HEK293 (cell line): ENCODE measurements at regions not wholly inside any gene's neighbourhood (a gene's known extent, or its start where the extent isn't known, plus 50 kb on each side); places are given as distances from the start of the nearest gene placed in this dataset.

ENCODE experiments used
- SP2 ChIP-seq: fragments of 450-650 bp; formaldehyde crosslinking; IDR thresholded peaks from 2 replicates; pipeline ENCODE4 v1.5.1; 2016; ENCODE audit warnings: missing biosample characterization, missing genetic modification characterization
- ZNF221 ChIP-seq: fragments of 450-650 bp; formaldehyde crosslinking; IDR thresholded peaks from 2 replicates; pipeline ENCODE4 v1.5.1; 2017; ENCODE audit warnings: missing biosample characterization, missing genetic modification characterization, borderline replicate concordance
- ZNF558 ChIP-seq: fragments of 450-650 bp; formaldehyde crosslinking; IDR thresholded peaks from 2 replicates; pipeline ENCODE4 v1.5.1; 2016; ENCODE audit warnings: missing biosample characterization, missing genetic modification characterization
- ZNF658 ChIP-seq: fragments of 450-650 bp; formaldehyde crosslinking; IDR thresholded peaks from 2 replicates; pipeline ENCODE4; 2016; ENCODE audit warnings: missing biosample characterization, missing genetic modification characterization
- ZNF768 ChIP-seq: fragments of 450-650 bp; formaldehyde crosslinking; IDR thresholded peaks from 2 replicates; pipeline ENCODE4 v1.5.1; 2018; ENCODE audit warnings: missing biosample characterization, mild to moderate bottlenecking, missing genetic modification characterization
- ZSCAN30 ChIP-seq: fragments of 450-650 bp; IDR thresholded peaks from 2 replicates; pipeline ENCODE4 v1.5.1; 2018; ENCODE audit warnings: missing biosample characterization, mild to moderate bottlenecking, missing genetic modification characterization, moderate library complexity
- TF ChIP-seq, protein P1 (sequence below): fragments of 450-650 bp; formaldehyde crosslinking; IDR thresholded peaks from 2 replicates; pipeline ENCODE4 v1.5.1; 2016; ENCODE audit warnings: missing biosample characterization, missing genetic modification characterization
- TF ChIP-seq, protein P2 (sequence below): fragments of 450-650 bp; formaldehyde crosslinking; IDR thresholded peaks from 2 replicates; pipeline ENCODE4 v1.5.1; 2016; ENCODE audit warnings: missing biosample characterization, missing genetic modification characterization
- TF ChIP-seq, protein P3 (sequence below): fragments of 450-650 bp; formaldehyde crosslinking; IDR thresholded peaks from 2 replicates; pipeline ENCODE4 v1.5.1; 2016; ENCODE audit warnings: missing biosample characterization, missing genetic modification characterization
- TF ChIP-seq, protein P4 (sequence below): fragments of 450-650 bp; formaldehyde crosslinking; IDR thresholded peaks from 2 replicates; pipeline ENCODE4 v1.5.1; 2017; ENCODE audit warnings: missing biosample characterization, missing genetic modification characterization
- TF ChIP-seq, protein P5 (sequence below): fragments of 450-650 bp; formaldehyde crosslinking; IDR thresholded peaks from 2 replicates; pipeline ENCODE4 v1.5.1; 2016; ENCODE audit warnings: missing biosample characterization, missing genetic modification characterization

DNA sequence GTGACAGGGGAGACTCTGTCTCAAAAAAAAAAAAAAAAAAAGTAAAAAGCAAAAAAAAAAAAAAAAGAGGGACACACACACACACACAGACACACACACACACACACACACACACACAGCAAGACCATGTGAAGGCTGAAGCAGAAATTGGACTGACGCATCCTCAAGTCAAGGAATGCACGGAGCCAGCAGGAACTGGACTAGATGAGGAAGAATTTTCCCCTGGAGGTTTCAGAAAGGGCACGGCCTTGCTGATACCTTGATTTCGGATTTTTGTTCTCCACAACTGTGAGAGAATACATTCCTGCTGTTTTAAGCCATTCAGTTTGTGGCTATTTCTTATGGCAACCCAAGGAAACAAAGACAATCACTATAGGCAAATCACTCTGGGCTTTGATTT, 176.9 kb upstream of the SALL4 start:
- TF ChIP-seq ZNF658 (tag by site-specific recombination) (no peak), ZNF768 (tag by site-specific recombination) (no peak), ZNF221 (no peak), SP2 (tag by site-specific recombination) (no peak), ZSCAN30 (no peak), ZNF558 (tag by site-specific recombination) (no peak)
- TF ChIP-seq, protein P1, sequence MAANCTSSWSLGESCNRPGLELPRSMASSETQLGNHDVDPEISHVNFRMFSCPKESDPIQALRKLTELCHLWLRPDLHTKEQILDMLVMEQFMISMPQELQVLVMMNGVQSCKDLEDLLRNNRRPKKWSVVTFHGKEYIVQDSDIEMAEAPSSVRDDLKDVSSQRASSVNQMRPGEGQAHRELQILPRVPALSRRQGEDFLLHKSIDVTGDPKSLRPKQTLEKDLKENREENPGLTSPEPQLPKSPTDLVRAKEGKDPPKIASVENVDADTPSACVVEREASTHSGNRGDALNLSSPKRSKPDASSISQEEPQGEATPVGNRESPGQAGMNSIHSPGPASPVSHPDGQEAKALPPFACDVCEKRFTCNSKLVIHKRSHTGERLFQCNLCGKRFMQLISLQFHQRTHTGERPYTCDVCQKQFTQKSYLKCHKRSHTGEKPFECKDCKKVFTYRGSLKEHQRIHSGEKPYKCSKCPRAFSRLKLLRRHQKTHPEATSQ (tag by site-specific recombination): no peak
- TF ChIP-seq, protein P2, sequence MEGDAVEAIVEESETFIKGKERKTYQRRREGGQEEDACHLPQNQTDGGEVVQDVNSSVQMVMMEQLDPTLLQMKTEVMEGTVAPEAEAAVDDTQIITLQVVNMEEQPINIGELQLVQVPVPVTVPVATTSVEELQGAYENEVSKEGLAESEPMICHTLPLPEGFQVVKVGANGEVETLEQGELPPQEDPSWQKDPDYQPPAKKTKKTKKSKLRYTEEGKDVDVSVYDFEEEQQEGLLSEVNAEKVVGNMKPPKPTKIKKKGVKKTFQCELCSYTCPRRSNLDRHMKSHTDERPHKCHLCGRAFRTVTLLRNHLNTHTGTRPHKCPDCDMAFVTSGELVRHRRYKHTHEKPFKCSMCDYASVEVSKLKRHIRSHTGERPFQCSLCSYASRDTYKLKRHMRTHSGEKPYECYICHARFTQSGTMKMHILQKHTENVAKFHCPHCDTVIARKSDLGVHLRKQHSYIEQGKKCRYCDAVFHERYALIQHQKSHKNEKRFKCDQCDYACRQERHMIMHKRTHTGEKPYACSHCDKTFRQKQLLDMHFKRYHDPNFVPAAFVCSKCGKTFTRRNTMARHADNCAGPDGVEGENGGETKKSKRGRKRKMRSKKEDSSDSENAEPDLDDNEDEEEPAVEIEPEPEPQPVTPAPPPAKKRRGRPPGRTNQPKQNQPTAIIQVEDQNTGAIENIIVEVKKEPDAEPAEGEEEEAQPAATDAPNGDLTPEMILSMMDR (tag by site-specific recombination): no peak
- TF ChIP-seq, protein P3, sequence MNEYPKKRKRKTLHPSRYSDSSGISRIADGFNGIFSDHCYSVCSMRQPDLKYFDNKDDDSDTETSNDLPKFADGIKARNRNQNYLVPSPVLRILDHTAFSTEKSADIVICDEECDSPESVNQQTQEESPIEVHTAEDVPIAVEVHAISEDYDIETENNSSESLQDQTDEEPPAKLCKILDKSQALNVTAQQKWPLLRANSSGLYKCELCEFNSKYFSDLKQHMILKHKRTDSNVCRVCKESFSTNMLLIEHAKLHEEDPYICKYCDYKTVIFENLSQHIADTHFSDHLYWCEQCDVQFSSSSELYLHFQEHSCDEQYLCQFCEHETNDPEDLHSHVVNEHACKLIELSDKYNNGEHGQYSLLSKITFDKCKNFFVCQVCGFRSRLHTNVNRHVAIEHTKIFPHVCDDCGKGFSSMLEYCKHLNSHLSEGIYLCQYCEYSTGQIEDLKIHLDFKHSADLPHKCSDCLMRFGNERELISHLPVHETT: no peak
- TF ChIP-seq, protein P4, sequence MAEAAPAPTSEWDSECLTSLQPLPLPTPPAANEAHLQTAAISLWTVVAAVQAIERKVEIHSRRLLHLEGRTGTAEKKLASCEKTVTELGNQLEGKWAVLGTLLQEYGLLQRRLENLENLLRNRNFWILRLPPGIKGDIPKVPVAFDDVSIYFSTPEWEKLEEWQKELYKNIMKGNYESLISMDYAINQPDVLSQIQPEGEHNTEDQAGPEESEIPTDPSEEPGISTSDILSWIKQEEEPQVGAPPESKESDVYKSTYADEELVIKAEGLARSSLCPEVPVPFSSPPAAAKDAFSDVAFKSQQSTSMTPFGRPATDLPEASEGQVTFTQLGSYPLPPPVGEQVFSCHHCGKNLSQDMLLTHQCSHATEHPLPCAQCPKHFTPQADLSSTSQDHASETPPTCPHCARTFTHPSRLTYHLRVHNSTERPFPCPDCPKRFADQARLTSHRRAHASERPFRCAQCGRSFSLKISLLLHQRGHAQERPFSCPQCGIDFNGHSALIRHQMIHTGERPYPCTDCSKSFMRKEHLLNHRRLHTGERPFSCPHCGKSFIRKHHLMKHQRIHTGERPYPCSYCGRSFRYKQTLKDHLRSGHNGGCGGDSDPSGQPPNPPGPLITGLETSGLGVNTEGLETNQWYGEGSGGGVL (tag by site-specific recombination): no peak
- TF ChIP-seq, protein P5, sequence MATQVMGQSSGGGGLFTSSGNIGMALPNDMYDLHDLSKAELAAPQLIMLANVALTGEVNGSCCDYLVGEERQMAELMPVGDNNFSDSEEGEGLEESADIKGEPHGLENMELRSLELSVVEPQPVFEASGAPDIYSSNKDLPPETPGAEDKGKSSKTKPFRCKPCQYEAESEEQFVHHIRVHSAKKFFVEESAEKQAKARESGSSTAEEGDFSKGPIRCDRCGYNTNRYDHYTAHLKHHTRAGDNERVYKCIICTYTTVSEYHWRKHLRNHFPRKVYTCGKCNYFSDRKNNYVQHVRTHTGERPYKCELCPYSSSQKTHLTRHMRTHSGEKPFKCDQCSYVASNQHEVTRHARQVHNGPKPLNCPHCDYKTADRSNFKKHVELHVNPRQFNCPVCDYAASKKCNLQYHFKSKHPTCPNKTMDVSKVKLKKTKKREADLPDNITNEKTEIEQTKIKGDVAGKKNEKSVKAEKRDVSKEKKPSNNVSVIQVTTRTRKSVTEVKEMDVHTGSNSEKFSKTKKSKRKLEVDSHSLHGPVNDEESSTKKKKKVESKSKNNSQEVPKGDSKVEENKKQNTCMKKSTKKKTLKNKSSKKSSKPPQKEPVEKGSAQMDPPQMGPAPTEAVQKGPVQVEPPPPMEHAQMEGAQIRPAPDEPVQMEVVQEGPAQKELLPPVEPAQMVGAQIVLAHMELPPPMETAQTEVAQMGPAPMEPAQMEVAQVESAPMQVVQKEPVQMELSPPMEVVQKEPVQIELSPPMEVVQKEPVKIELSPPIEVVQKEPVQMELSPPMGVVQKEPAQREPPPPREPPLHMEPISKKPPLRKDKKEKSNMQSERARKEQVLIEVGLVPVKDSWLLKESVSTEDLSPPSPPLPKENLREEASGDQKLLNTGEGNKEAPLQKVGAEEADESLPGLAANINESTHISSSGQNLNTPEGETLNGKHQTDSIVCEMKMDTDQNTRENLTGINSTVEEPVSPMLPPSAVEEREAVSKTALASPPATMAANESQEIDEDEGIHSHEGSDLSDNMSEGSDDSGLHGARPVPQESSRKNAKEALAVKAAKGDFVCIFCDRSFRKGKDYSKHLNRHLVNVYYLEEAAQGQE (tag by site-specific recombination): no peak
